Loucy (cell line): ENCODE measurements at regions not wholly inside any gene's neighbourhood (a gene's known extent, or its start where the extent isn't known, plus 50 kb on each side); places are given as distances from the start of the nearest gene placed in this dataset.

Experiments used
- H2AFZ ChIP-seq: fragments of 200-600 bp; sonication (generic); 2 replicates; pipeline ENCODE4 v1.6.0; 2016; ENCODE audit warnings: antibody characterized with exemption, mild to moderate bottlenecking, low read length, moderate library complexity
- H3F3A ChIP-seq: fragments of 200-600 bp; 2 replicates; pipeline ENCODE4 v1.6.0; 2016; ENCODE audit warnings: antibody characterized with exemption, low read depth, mild to moderate bottlenecking
- H3K27me3 ChIP-seq: fragments of 200-600 bp; sonication (generic); 2 replicates; pipeline ENCODE4 v1.6.1; 2014; ENCODE audit warnings: low read length, mild to moderate bottlenecking; ENCODE audit not compliant: insufficient read depth, poor library complexity, severe bottlenecking
- H3K36me3 ChIP-seq: fragments of 200-600 bp; sonication (generic); 2 replicates; pipeline ENCODE4 v1.6.1; 2016; ENCODE audit warnings: low read length; ENCODE audit not compliant: insufficient read depth
- H3K4me1 ChIP-seq: fragments of 200-600 bp; sonication (generic); 2 replicates; pipeline ENCODE4 v1.5.1; 2014; ENCODE audit warnings: low read length, mild to moderate bottlenecking; ENCODE audit not compliant: insufficient read depth, poor library complexity, severe bottlenecking
- H3K4me2 ChIP-seq: fragments of 200-600 bp; sonication (generic); 2 replicates; pipeline ENCODE4 v1.6.0; 2014; ENCODE audit warnings: antibody characterized with exemption, low read length, low read depth, mild to moderate bottlenecking; ENCODE audit not compliant: poor library complexity, severe bottlenecking
- H3K4me3 ChIP-seq: fragments of 200-600 bp; sonication (generic); 2 replicates; pipeline ENCODE4 v1.5.1; 2014; ENCODE audit warnings: low read length, mild to moderate bottlenecking, mixed read lengths; ENCODE audit not compliant: poor library complexity, severe bottlenecking
- H3K79me2 ChIP-seq: fragments of 200-600 bp; sonication (generic); 2 replicates; pipeline ENCODE4 v1.6.1; 2014; ENCODE audit warnings: low read length; ENCODE audit not compliant: insufficient read depth
- H3K9ac ChIP-seq: fragments of 200-600 bp; sonication (generic); 2 replicates; pipeline ENCODE4 v1.6.0; 2014; ENCODE audit warnings: mild to moderate bottlenecking, low read depth, low read length, moderate library complexity; ENCODE audit not compliant: poor library complexity, severe bottlenecking
- H3K9me2 ChIP-seq: fragments of 200-600 bp; sonication (generic); replicated peaks from 2 replicates; pipeline ENCODE4 v1.6.1; 2016; ENCODE audit warnings: low read depth, low read length, mixed read lengths
- H3K9me3 ChIP-seq: fragments of 200-600 bp; sonication (generic); 2 replicates; pipeline ENCODE4 v1.6.1; 2014; ENCODE audit warnings: mild to moderate bottlenecking, antibody characterized with exemption, low read length, low read depth; ENCODE audit not compliant: insufficient read depth
- H4K20me1 ChIP-seq: fragments of 200-600 bp; sonication (generic); 2 replicates; pipeline ENCODE4 v1.6.0; 2014; ENCODE audit warnings: antibody characterized with exemption, low read length, mild to moderate bottlenecking; ENCODE audit not compliant: insufficient read depth, poor library complexity, severe bottlenecking
- EZH2phosphoT487 ChIP-seq: fragments of 200-600 bp; IDR thresholded peaks from 2 replicates; pipeline ENCODE4 v1.6.1; 2018; ENCODE audit warnings: antibody characterized with exemption, mild to moderate bottlenecking, moderate library complexity, borderline replicate concordance
- TF ChIP-seq, protein P1 (sequence below): fragments of 200-600 bp; sonication (generic); conservative IDR thresholded peaks from 2 replicates; pipeline ENCODE4 v1.5.1; 2014; ENCODE audit warnings: mild to moderate bottlenecking, antibody characterized with exemption, low read length

DNA sequence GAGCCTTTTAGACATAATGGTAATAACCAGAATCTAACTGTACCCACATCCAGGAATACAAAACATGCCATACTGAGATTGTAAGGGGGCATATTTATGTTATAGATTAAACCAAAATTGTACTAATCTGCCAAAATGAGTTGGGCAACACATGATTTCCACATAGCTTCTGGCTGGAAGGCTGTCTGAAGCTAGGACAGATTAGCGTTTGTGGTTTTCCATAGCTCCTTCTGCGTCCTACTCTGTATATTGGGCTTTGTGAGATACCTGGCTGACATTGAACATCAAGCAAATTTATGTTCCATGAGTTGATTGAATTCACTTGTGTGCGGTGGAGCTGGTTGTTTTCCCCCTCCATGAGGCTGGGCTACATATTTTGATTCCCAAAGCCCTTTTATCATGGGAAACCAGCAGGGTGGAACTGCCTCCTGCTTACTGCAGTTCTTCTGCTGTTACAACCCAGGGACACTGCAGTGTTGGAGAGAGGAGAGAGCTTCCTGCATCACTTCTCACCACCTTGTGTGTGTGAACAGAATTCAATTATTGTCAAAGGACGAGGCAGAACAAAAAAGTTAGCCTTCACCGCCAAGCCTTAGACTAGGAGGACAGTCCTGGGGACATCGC is 114.9 kb downstream of the C11orf91 start:
- H4K20me1 ChIP-seq, result no peaks in the 10 kb centered on the region
- TF ChIP-seq EZH2phosphoT487, result no peak
- TF ChIP-seq, protein P1, sequence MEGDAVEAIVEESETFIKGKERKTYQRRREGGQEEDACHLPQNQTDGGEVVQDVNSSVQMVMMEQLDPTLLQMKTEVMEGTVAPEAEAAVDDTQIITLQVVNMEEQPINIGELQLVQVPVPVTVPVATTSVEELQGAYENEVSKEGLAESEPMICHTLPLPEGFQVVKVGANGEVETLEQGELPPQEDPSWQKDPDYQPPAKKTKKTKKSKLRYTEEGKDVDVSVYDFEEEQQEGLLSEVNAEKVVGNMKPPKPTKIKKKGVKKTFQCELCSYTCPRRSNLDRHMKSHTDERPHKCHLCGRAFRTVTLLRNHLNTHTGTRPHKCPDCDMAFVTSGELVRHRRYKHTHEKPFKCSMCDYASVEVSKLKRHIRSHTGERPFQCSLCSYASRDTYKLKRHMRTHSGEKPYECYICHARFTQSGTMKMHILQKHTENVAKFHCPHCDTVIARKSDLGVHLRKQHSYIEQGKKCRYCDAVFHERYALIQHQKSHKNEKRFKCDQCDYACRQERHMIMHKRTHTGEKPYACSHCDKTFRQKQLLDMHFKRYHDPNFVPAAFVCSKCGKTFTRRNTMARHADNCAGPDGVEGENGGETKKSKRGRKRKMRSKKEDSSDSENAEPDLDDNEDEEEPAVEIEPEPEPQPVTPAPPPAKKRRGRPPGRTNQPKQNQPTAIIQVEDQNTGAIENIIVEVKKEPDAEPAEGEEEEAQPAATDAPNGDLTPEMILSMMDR, result no peak
- no peak overlapping the region for H2AFZ ChIP-seq
- H3K4me2 ChIP-seq, result no peak overlapping the region
- no peaks in the 10 kb centered on the region for H3K27me3 ChIP-seq
- H3F3A ChIP-seq, result no peaks in the 10 kb centered on the region
- H3K9me2 ChIP-seq, result no peaks in the 10 kb centered on the region
- H3K79me2 ChIP-seq, result no peaks in the 10 kb centered on the region
- no peak overlapping the region for H3K4me3 ChIP-seq
- H3K4me1 ChIP-seq, result no peaks in the 10 kb centered on the region
- H3K9me3 ChIP-seq, result no peaks in the 10 kb centered on the region
- H3K36me3 ChIP-seq, result no peaks in the 10 kb centered on the region
- H3K9ac ChIP-seq, result no peak overlapping the region

DNA sequence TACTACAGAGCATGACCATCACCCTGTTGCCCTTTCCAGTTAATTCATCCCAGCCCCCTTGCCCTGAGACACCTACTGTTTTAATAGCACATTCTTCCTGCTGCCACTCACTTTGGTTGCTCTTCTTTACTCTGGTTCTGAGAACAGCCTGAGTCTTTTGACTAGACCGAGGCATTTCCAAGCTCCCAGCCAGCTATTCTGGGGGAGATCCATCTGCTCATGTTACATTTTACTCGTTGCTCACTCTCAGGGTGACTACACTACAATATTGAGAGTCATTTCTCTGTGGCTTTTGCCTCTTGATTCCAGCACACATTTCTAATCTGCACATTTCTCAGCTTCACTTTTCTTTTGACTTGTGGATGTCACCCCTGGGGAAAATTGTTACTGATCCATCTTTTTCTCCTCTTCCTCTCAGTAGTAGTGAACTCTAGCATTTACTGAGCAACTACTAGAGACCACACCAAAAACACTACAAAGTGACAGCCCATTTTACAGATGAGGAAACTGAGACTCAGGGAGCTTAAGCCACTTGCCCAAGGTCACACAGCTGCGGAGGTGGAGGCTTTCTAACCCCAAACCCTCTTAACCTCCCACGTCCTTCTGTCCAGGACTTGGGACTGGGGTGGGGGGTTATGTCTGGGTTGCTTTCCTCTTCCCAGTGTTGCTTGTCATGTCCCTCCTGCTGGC is 117.8 kb downstream of the C11orf91 start:
- H3K9ac ChIP-seq, result no peak overlapping the region
- no peaks in the 10 kb centered on the region for H3K4me1 ChIP-seq
- no peaks in the 10 kb centered on the region for H3K79me2 ChIP-seq
- no peaks in the 10 kb centered on the region for H3K9me2 ChIP-seq
- H4K20me1 ChIP-seq, result no peaks in the 10 kb centered on the region
- H3K9me3 ChIP-seq, result no peaks in the 10 kb centered on the region
- H2AFZ ChIP-seq, result no peak overlapping the region
- H3K27me3 ChIP-seq, result no peaks in the 10 kb centered on the region
- H3F3A ChIP-seq, result no peaks in the 10 kb centered on the region
- H3K4me3 ChIP-seq, result no peak overlapping the region
- no peak overlapping the region for H3K4me2 ChIP-seq
- no peak for TF ChIP-seq EZH2phosphoT487
- TF ChIP-seq, protein P1, result no peak
- H3K36me3 ChIP-seq, result no peaks in the 10 kb centered on the region

DNA sequence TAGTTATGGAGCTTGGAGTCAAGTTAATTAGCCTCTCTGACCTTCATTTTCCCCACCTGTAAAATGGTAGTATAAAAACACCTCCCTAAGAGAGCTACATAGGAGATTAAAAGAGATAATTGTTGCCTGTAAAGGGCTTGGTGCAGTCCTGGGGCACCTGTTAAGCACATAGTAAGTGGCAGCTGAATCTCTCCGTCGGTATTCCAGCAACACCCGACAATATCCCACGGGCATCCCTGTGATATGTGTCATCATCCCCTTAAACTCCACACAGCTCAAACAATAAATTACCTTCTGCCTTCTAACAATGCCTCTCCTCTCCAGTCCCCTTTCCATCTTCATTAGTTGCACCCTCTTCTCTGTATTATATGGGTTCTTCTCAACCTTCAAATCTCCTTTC is 121.5 kb downstream of the C11orf91 start:
- H3F3A ChIP-seq, result no peaks in the 10 kb centered on the region
- H3K4me2 ChIP-seq, result no peak overlapping the region
- H3K9me2 ChIP-seq, result no peaks in the 10 kb centered on the region
- TF ChIP-seq, protein P1, result no peak
- TF ChIP-seq EZH2phosphoT487, result no peak
- no peak overlapping the region for H3K9ac ChIP-seq
- no peak overlapping the region for H2AFZ ChIP-seq
- no peaks in the 10 kb centered on the region for H3K79me2 ChIP-seq
- H3K4me3 ChIP-seq, result no peak overlapping the region
- H3K36me3 ChIP-seq, result no peaks in the 10 kb centered on the region
- no peaks in the 10 kb centered on the region for H3K27me3 ChIP-seq
- H4K20me1 ChIP-seq, result no peaks in the 10 kb centered on the region
- no peaks in the 10 kb centered on the region for H3K4me1 ChIP-seq
- no peaks in the 10 kb centered on the region for H3K9me3 ChIP-seq
